ENCODE measurements at regions not wholly inside any gene's neighbourhood (a gene's known extent, or its start where the extent isn't known, plus 50 kb on each side); places are given as distances from the start of the nearest gene placed in this dataset.

GRCh38 chr7:25402532-25402931 is 174.2 kb upstream of the NPVF start:
- no peak for TF ChIP-seq CTCF (IDR thresholded peaks at IDR 0.05)
- TF ChIP-seq POLR2A (IDR thresholded peaks at IDR 0.05) = no peak
- no peak for TF ChIP-seq POLR2AphosphoS5 (IDR thresholded peaks at IDR 0.05)
- no peak for TF ChIP-seq EP300 (IDR thresholded peaks at IDR 0.05)

Data from sigmoid colon (tissue), 4 donors.